ENCODE measurements at regions not wholly inside any gene's neighbourhood (a gene's known extent, or its start where the extent isn't known, plus 50 kb on each side); places are given as distances from the start of the nearest gene placed in this dataset.

DNA sequence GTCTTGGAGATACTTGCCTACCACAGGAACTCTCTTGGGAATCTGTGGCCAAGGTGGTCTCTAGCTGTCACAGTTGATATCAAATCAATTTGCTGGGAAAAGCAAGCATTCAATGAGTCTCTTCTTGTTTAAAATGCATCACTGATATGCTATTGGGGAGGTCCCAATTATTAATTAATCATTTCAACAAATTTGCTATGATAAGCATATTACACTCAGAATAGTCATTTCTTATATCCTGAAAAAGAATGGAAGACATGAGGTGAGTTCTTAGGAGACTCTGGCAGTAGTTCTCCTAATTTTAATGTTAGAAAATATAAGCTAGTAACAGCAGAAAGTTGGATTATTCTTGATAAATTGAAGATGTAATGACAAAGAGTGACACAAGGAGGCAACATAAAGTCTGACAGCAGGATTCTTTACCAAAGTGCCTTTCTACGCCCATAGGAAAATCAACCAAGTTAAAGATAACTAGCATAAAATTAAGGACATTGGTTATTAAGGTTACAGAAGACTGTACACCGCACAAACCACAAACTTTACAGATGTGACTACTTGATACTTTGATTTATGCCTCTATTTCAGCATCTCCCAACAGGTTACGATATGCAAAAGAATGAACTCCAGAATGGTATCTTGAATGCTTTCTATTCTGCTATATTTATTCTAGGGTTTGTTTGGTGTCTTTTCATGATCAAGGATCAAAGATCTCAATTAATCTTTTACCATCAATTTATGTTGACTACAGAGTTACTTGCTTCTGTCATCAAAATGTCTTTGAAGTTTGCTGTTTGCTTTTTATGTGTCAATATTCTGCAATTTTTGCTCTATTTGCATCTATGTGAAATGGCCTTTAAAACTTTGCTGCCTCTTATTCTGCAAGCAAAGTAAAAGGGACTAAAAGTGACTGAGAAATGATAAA is 349.6 kb upstream of the CLEC14A start (continued):
- TF ChIP-seq, protein P1, sequence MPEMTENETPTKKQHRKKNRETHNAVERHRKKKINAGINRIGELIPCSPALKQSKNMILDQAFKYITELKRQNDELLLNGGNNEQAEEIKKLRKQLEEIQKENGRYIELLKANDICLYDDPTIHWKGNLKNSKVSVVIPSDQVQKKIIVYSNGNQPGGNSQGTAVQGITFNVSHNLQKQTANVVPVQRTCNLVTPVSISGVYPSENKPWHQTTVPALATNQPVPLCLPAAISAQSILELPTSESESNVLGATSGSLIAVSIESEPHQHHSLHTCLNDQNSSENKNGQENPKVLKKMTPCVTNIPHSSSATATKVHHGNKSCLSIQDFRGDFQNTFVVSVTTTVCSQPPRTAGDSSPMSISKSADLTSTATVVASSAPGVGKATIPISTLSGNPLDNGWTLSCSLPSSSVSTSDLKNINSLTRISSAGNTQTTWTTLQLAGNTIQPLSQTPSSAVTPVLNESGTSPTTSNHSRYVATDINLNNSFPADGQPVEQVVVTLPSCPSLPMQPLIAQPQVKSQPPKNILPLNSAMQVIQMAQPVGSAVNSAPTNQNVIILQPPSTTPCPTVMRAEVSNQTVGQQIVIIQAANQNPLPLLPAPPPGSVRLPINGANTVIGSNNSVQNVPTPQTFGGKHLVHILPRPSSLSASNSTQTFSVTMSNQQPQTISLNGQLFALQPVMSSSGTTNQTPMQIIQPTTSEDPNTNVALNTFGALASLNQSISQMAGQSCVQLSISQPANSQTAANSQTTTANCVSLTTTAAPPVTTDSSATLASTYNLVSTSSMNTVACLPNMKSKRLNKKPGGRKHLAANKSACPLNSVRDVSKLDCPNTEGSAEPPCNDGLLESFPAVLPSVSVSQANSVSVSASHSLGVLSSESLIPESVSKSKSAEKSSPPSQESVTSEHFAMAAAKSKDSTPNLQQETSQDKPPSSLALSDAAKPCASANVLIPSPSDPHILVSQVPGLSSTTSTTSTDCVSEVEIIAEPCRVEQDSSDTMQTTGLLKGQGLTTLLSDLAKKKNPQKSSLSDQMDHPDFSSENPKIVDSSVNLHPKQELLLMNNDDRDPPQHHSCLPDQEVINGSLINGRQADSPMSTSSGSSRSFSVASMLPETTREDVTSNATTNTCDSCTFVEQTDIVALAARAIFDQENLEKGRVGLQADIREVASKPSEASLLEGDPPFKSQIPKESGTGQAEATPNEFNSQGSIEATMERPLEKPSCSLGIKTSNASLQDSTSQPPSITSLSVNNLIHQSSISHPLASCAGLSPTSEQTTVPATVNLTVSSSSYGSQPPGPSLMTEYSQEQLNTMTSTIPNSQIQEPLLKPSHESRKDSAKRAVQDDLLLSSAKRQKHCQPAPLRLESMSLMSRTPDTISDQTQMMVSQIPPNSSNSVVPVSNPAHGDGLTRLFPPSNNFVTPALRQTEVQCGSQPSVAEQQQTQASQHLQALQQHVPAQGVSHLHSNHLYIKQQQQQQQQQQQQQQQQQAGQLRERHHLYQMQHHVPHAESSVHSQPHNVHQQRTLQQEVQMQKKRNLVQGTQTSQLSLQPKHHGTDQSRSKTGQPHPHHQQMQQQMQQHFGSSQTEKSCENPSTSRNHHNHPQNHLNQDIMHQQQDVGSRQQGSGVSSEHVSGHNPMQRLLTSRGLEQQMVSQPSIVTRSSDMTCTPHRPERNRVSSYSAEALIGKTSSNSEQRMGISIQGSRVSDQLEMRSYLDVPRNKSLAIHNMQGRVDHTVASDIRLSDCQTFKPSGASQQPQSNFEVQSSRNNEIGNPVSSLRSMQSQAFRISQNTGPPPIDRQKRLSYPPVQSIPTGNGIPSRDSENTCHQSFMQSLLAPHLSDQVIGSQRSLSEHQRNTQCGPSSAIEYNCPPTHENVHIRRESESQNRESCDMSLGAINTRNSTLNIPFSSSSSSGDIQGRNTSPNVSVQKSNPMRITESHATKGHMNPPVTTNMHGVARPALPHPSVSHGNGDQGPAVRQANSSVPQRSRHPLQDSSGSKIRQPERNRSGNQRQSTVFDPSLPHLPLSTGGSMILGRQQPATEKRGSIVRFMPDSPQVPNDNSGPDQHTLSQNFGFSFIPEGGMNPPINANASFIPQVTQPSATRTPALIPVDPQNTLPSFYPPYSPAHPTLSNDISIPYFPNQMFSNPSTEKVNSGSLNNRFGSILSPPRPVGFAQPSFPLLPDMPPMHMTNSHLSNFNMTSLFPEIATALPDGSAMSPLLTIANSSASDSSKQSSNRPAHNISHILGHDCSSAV (CRISPR knock-in tag; IDR thresholded peaks at IDR 0.05; ENCODE audit: borderline replicate concordance) = peak; percentile 79; the same call in 1 of the 2 replicates
- TF ChIP-seq ARID2 (CRISPR knock-in tag; IDR thresholded peaks at IDR 0.05; ENCODE audit: borderline replicate concordance) (no peak), HES4 (CRISPR knock-in tag; IDR thresholded peaks at IDR 0.05; ENCODE audit: borderline replicate concordance) (no peak), ZNF160 (CRISPR knock-in tag; IDR thresholded peaks at IDR 0.05) (no peak), NCOR1 (IDR thresholded peaks at IDR 0.05; ENCODE audit: borderline replicate concordance, low read length) (peak; percentile 79; the same call in 1 of the 2 replicates), EHMT2 (IDR thresholded peaks at IDR 0.05; ENCODE audit: borderline replicate concordance, low read depth, low read length) (peak; percentile 88; the same call in 1 of the 2 replicates), MTA1 (CRISPR knock-in tag; IDR thresholded peaks at IDR 0.05; ENCODE audit: borderline replicate concordance) (no peak), SRSF9 (IDR thresholded peaks at IDR 0.05; ENCODE audit: borderline replicate concordance, insufficient read depth, low read depth, low read length, poor library complexity, severe bottlenecking) (peak; percentile 16), RFX3 (CRISPR knock-in tag; IDR thresholded peaks at IDR 0.05) (no peak), BCL6 (CRISPR knock-in tag; IDR thresholded peaks at IDR 0.05) (peak; percentile 72; the same call in 1 of the 2 replicates), SIX1 (CRISPR knock-in tag; IDR thresholded peaks at IDR 0.05; ENCODE audit: borderline replicate concordance) (peak; percentile 64; the same call in 1 of the 2 replicates)
- TF ChIP-seq, protein P2, sequence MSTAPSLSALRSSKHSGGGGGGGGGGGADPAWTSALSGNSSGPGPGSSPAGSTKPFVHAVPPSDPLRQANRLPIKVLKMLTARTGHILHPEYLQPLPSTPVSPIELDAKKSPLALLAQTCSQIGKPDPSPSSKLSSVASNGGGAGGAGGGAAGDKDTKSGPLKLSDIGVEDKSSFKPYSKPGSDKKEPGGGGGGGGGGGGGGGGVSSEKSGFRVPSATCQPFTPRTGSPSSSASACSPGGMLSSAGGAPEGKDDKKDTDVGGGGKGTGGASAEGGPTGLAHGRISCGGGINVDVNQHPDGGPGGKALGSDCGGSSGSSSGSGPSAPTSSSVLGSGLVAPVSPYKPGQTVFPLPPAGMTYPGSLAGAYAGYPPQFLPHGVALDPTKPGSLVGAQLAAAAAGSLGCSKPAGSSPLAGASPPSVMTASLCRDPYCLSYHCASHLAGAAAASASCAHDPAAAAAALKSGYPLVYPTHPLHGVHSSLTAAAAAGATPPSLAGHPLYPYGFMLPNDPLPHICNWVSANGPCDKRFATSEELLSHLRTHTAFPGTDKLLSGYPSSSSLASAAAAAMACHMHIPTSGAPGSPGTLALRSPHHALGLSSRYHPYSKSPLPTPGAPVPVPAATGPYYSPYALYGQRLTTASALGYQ (CRISPR knock-in tag; IDR thresholded peaks at IDR 0.05) = peak; percentile 84
- TF ChIP-seq, protein P3, sequence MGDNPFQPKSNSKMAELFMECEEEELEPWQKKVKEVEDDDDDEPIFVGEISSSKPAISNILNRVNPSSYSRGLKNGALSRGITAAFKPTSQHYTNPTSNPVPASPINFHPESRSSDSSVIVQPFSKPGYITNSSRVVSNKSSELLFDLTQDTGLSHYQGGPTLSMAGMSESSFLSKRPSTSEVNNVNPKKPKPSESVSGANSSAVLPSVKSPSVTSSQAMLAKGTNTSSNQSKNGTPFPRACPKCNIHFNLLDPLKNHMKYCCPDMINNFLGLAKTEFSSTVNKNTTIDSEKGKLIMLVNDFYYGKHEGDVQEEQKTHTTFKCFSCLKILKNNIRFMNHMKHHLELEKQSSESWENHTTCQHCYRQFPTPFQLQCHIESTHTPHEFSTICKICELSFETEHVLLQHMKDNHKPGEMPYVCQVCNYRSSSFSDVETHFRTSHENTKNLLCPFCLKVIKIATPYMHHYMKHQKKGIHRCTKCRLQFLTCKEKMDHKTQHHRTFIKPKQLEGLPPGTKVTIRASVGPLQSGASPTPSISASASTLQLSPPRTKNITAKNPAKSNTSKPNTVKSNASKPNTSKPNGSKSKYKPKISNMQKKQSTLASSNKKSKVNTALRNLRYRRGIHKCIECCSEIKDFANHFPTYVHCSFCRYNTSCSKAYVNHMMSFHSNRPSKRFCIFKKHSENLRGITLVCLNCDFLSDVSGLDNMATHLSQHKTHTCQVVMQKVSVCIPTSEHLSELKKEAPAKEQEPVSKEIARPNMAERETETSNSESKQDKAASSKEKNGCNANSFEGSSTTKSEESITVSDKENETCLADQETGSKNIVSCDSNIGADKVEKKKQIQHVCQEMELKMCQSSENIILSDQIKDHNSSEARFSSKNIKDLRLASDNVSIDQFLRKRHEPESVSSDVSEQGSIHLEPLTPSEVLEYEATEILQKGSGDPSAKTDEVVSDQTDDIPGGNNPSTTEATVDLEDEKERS (CRISPR knock-in tag; IDR thresholded peaks at IDR 0.05) = no peak

Data from HepG2 (cell line).